Skeletal muscle cell (primary cell): ENCODE measurements at regions not wholly inside any gene's neighbourhood (a gene's known extent, or its start where the extent isn't known, plus 50 kb on each side); places are given as distances from the start of the nearest gene placed in this dataset.
"Not testable (repeated sequence)": the region's sequence is repeated elsewhere in the genome, so short reads cannot be mapped to it uniquely, and the experiment has no call there.

Experiments
- DNase-seq: peaks from one replicate; pipeline ENCODE4 v3.0.0-alpha.2; 2010; ENCODE audit warnings: low read depth
- H3K4me3 ChIP-seq: 2 replicates; pipeline ENCODE4 v1.5.1; 2011; ENCODE audit warnings: low read depth, mild to moderate bottlenecking, control low read depth, low read length, moderate library complexity

GRCh38 chr1:143848859-143849258 lies 122.9 kb downstream of the FAM72C start:
- not testable (repeated sequence) for H3K4me3 ChIP-seq, DNase-seq

- not testable (repeated sequence) for DNase-seq, H3K4me3 ChIP-seq
Measured at GRCh38 chr1:143845193-143845592, 126.6 kb downstream of the FAM72C start.

GRCh38 chr1:143842058-143842457 lies 129.7 kb downstream of the FAM72C start:
- DNase-seq, H3K4me3 ChIP-seq: not testable (repeated sequence)

- not testable (repeated sequence) for H3K4me3 ChIP-seq, DNase-seq
Measured at GRCh38 chr1:143839182-143839581, 132.6 kb downstream of the FAM72C start.

GRCh38 chr1:143838598-143838929 lies 133.2 kb downstream of the FAM72C start:
- H3K4me3 ChIP-seq, DNase-seq: not testable (repeated sequence)

GRCh38 chr1:143837924-143838597 lies 133.7 kb downstream of the FAM72C start:
- not testable (repeated sequence) for DNase-seq, H3K4me3 ChIP-seq

- DNase-seq, H3K4me3 ChIP-seq: not testable (repeated sequence)
Measured at GRCh38 chr1:143833376-143833775, 138.4 kb downstream of the FAM72C start.

GRCh38 chr1:143832379-143832716 lies 139.4 kb downstream of the FAM72C start:
- not testable (repeated sequence) for H3K4me3 ChIP-seq, DNase-seq

- H3K4me3 ChIP-seq, DNase-seq: not testable (repeated sequence)
Measured at GRCh38 chr1:143831479-143832378, 140.1 kb downstream of the FAM72C start.

GRCh38 chr1:143826162-143826561 lies 145.6 kb downstream of the FAM72C start:
- not testable (repeated sequence) for DNase-seq, H3K4me3 ChIP-seq

GRCh38 chr1:143824266-143824665 lies 147.5 kb downstream of the FAM72C start:
- not testable (repeated sequence) for DNase-seq, H3K4me3 ChIP-seq

- H3K4me3 ChIP-seq, DNase-seq: not testable (repeated sequence)
Measured at GRCh38 chr1:143820058-143820457, 151.7 kb downstream of the FAM72C start.

- H3K4me3 ChIP-seq, DNase-seq: not testable (repeated sequence)
Measured at GRCh38 chr1:143816369-143816768, 155.4 kb downstream of the FAM72C start.

GRCh38 chr1:143805374-143805773 lies 166.4 kb downstream of the FAM72C start:
- not testable (repeated sequence) for DNase-seq, H3K4me3 ChIP-seq

- H3K4me3 ChIP-seq, result peak overlapping the region; percentile 37
- not testable (repeated sequence) for DNase-seq
Measured at GRCh38 chr1:143804707-143805356, 167.0 kb downstream of the FAM72C start.

- peak overlapping the region; percentile 61 for H3K4me3 ChIP-seq
- DNase-seq, result peak; percentile 1
Measured at GRCh38 chr1:143803927-143804411, 167.8 kb downstream of the FAM72C start.

GRCh38 chr1:143803095-143803494 lies 168.7 kb downstream of the FAM72C start:
- not testable (repeated sequence) for H3K4me3 ChIP-seq, DNase-seq

- H3K4me3 ChIP-seq, DNase-seq: not testable (repeated sequence)
Measured at GRCh38 chr1:143799568-143800187, 172.1 kb downstream of the FAM72C start.

GRCh38 chr1:143796369-143796768 lies 175.4 kb downstream of the FAM72C start:
- not testable (repeated sequence) for H3K4me3 ChIP-seq, DNase-seq
